OCI-LY7 (cell line): ENCODE measurements at regions not wholly inside any gene's neighbourhood (a gene's known extent, or its start where the extent isn't known, plus 50 kb on each side); places are given as distances from the start of the nearest gene placed in this dataset.

Source experiments
- BruUV-seq: library from RNA; stranded (reverse); fragments of 400-500 nt; replicated peaks from 2 replicates; lab custom pipeline; 2021; lab: Mats Ljungman, UMichigan
- CTCF ChIA-PET: fragments of 300-600 bp; sonication (Branson Sonifier 250); formaldehyde crosslinking; loops from one replicate; lab custom pipeline; 2022; ENCODE audit warnings: antibody characterized with exemption; ENCODE audit not compliant: unreplicated experiment; lab: Charles Lee
- POLR2A ChIA-PET: fragments of 300-600 bp; sonication (Branson Sonifier 250); formaldehyde crosslinking; loops from one replicate; lab custom pipeline; 2022; ENCODE audit warnings: antibody characterized with exemption; lab: Charles Lee
- DNase-seq: peaks from one replicate; pipeline ENCODE4 v3.0.0-alpha.2; 2015; ENCODE audit warnings: low spot score
- H2AFZ ChIP-seq: fragments of 200-600 bp; sonication (generic), shearing (Covaris generic); 2 replicates; pipeline ENCODE4 v1.6.1; 2014; ENCODE audit warnings: mild to moderate bottlenecking, antibody characterized with exemption, low read length, moderate library complexity
- H3K27ac ChIP-seq: fragments of 200-600 bp; sonication (generic); 2 replicates; pipeline ENCODE4 v1.5.1; 2014; ENCODE audit warnings: mixed run types, low read depth, mild to moderate bottlenecking, moderate library complexity, low read length, inconsistent platforms; ENCODE audit not compliant: poor library complexity, severe bottlenecking
- H3K36me3 ChIP-seq: fragments of 200-600 bp; sonication (generic); 2 replicates; pipeline ENCODE4 v1.6.1; 2014; ENCODE audit warnings: mild to moderate bottlenecking, antibody characterized with exemption, low read length, moderate library complexity, mixed read lengths; ENCODE audit not compliant: insufficient read depth
- H3K4me1 ChIP-seq: fragments of 200-600 bp; sonication (generic); 2 replicates; pipeline ENCODE4 v1.5.1; 2014; ENCODE audit warnings: mild to moderate bottlenecking, low read length; ENCODE audit not compliant: insufficient read depth, poor library complexity, severe bottlenecking
- H3K4me2 ChIP-seq: fragments of 200-600 bp; sonication (generic); 2 replicates; pipeline ENCODE4 v1.6.1; 2014; ENCODE audit warnings: mild to moderate bottlenecking, low read length
- H3K4me3 ChIP-seq: fragments of 200-600 bp; sonication (generic); 2 replicates; pipeline ENCODE4 v1.5.1; 2014; ENCODE audit warnings: mild to moderate bottlenecking, low read depth, low read length; ENCODE audit not compliant: poor library complexity, severe bottlenecking
- H3K79me2 ChIP-seq: fragments of 200-600 bp; sonication (generic); 2 replicates; pipeline ENCODE4 v1.6.1; 2016; ENCODE audit warnings: low read depth, mild to moderate bottlenecking, low read length, moderate library complexity, mixed read lengths; ENCODE audit not compliant: insufficient read depth
- H3K9me2 ChIP-seq: fragments of 200-600 bp; sonication (generic); 2 replicates; pipeline ENCODE4 v1.6.1; 2016; ENCODE audit warnings: mild to moderate bottlenecking, low read length, mixed read lengths; ENCODE audit not compliant: insufficient read depth
- H3K9me3 ChIP-seq: fragments of 200-600 bp; sonication (generic); 2 replicates; pipeline ENCODE4 v1.6.1; 2014; ENCODE audit warnings: mild to moderate bottlenecking, mixed run types, low read length, mixed read lengths
- H4K20me1 ChIP-seq: fragments of 200-600 bp; sonication (generic); 2 replicates; pipeline ENCODE4 v1.6.1; 2014; ENCODE audit warnings: mild to moderate bottlenecking, antibody characterized with exemption, low read length, moderate library complexity, mixed read lengths; ENCODE audit not compliant: insufficient read depth
- EZH2phosphoT487 ChIP-seq: fragments of 200-600 bp; sonication (generic); IDR thresholded peaks from 2 replicates; pipeline ENCODE4 v1.6.1; 2018; ENCODE audit warnings: low read depth, borderline replicate concordance, mild to moderate bottlenecking, mixed run types, antibody characterized with exemption, low read length, moderate library complexity, mixed read lengths
- intact Hi-C: fragments of 100-400 bp; cut with micrococcal nuclease; formaldehyde crosslinking; loops from one replicate; pipeline ENCODE4 v1.10.0; 2022; ENCODE audit not compliant: unreplicated experiment
- TF ChIP-seq, protein P1 (sequence below): fragments of 200-600 bp; sonication (generic); conservative IDR thresholded peaks from 2 replicates; pipeline ENCODE4 v1.5.1; 2014; ENCODE audit warnings: mild to moderate bottlenecking, antibody characterized with exemption, low read length, moderate library complexity, mixed read lengths

DNA sequence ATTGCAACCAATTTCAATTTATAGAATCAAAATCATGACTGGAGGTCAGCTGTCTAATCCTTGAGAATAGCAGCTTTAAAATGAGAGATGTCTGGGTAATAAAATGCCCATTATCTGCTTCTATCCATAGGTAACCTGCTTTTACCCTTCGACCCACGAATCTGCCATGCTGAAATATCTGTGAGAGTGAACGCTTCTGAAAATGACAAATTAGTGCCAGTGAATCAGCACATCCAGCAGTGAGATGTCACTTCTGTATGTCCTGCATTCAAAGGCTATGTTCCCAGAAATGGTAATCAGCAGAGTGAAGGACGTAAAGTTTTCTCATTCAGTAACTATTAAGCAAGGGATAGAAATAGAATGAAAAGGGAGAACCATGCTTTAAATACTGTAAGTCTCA, 532.4 kb upstream of the ITGA1 start:
- BruUV-seq: no TSS peak
- intact Hi-C loops: no loop called here

DNA sequence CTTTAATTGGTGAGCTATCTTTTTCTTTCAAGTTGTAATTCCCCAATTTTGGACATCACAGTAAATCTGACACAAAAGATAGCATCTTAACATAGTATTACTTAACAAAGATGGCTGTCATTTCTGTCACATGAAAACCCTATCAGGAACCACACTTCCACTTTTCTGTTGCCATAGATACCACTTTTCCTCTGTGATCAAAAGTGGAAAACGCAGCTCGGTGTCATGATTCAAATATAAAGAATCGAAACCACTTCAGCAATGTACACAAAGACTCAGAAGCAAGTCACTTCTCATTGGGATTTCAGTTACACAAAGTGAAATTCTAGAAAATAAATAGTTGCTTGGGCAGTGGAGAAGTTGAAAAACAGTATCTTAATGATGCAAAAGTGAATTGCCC, 524.9 kb upstream of the ITGA1 start:
- no peak overlapping the region for H2AFZ ChIP-seq
- no peak overlapping the region for H3K4me3 ChIP-seq
- no peaks in the 10 kb centered on the region for H4K20me1 ChIP-seq
- BruUV-seq: no TSS peak
- no peaks in the 10 kb centered on the region for H3K36me3 ChIP-seq
- TF ChIP-seq, protein P1, sequence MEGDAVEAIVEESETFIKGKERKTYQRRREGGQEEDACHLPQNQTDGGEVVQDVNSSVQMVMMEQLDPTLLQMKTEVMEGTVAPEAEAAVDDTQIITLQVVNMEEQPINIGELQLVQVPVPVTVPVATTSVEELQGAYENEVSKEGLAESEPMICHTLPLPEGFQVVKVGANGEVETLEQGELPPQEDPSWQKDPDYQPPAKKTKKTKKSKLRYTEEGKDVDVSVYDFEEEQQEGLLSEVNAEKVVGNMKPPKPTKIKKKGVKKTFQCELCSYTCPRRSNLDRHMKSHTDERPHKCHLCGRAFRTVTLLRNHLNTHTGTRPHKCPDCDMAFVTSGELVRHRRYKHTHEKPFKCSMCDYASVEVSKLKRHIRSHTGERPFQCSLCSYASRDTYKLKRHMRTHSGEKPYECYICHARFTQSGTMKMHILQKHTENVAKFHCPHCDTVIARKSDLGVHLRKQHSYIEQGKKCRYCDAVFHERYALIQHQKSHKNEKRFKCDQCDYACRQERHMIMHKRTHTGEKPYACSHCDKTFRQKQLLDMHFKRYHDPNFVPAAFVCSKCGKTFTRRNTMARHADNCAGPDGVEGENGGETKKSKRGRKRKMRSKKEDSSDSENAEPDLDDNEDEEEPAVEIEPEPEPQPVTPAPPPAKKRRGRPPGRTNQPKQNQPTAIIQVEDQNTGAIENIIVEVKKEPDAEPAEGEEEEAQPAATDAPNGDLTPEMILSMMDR: no peak
- no peak for TF ChIP-seq EZH2phosphoT487
- ChIA-PET CTCF (no interaction called here), POLR2A (no interaction called here)
- no peaks in the 10 kb centered on the region for H3K9me2 ChIP-seq
- no peak overlapping the region for H3K27ac ChIP-seq
- intact Hi-C loops: no loop called here
- no peaks in the 10 kb centered on the region for H3K4me1 ChIP-seq
- H3K9me3 ChIP-seq: no peaks in the 10 kb centered on the region
- DNase-seq: no peak
- H3K4me2 ChIP-seq: no peak overlapping the region
- H3K79me2 ChIP-seq: no peaks in the 10 kb centered on the region

More for the DNA sequence above, 532.4 kb upstream of the ITGA1 start:
- H2AFZ ChIP-seq: no peak overlapping the region
- ChIA-PET CTCF (no interaction called here), POLR2A (no interaction called here)
- H3K4me3 ChIP-seq: no peak overlapping the region
- no peaks in the 10 kb centered on the region for H3K4me1 ChIP-seq
- no peaks in the 10 kb centered on the region for H3K36me3 ChIP-seq
- no peaks in the 10 kb centered on the region for H3K9me3 ChIP-seq
- H3K4me2 ChIP-seq: no peak overlapping the region
- no peaks in the 10 kb centered on the region for H4K20me1 ChIP-seq
- TF ChIP-seq, protein P1: no peak
- no peak for TF ChIP-seq EZH2phosphoT487
- no peak for DNase-seq
- no peaks in the 10 kb centered on the region for H3K9me2 ChIP-seq
- no peak overlapping the region for H3K27ac ChIP-seq
- no peaks in the 10 kb centered on the region for H3K79me2 ChIP-seq

DNA sequence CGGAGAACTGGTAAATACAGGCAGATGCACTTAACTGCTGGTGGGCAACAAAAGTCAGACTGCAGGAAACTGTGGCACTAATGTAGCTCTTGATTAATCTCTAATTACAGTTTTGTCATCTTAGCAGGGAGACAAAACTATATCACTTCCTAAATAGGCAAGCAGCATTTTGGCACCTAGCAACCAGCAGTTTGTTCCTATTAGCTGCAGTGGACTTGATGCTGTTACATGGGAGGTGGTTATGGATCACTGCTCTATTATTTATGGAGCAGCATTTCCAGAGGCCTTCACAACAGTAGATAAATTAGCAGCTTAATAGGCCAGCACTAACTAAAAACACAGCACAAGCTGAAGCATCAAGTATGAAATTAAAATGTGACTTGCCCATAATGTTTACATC, 518.3 kb upstream of the ITGA1 start:
- DNase-seq: no peak
- Histone ChIP-seq H3K79me2 (no peaks in the 10 kb centered on the region), H3K9me2 (no peaks in the 10 kb centered on the region), H3K4me3 (no peak overlapping the region), H3K4me2 (no peak overlapping the region), H2AFZ (no peak overlapping the region), H3K4me1 (no peaks in the 10 kb centered on the region), H4K20me1 (no peaks in the 10 kb centered on the region), H3K9me3 (no peaks in the 10 kb centered on the region), H3K27ac (no peak overlapping the region), H3K36me3 (no peaks in the 10 kb centered on the region)
- CTCF ChIA-PET: no interaction called here
- POLR2A ChIA-PET: interaction anchor here (0.6 kb wide), 1 partner anchor 1588 kb away, joined by 3 read pairs; no protein-coding TSS in a partner anchor
- TF ChIP-seq, protein P1: no peak
- no peak for TF ChIP-seq EZH2phosphoT487
- intact Hi-C loops: no loop called here
- BruUV-seq: no TSS peak
